WI38 (cell line): ENCODE measurements at regions not wholly inside any gene's neighbourhood (a gene's known extent, or its start where the extent isn't known, plus 50 kb on each side); places are given as distances from the start of the nearest gene placed in this dataset.
A peak's percentile ranks its signal among the peaks of the same experiment; 100 is the strongest.

Experiments used
- H3K4me3 ChIP-seq: 2 replicates; pipeline ENCODE4 v1.5.1; 2011; ENCODE audit warnings: low read depth, mild to moderate bottlenecking, control low read depth, low read length
- TF ChIP-seq, protein P1 (sequence below): IDR thresholded peaks from 2 replicates; pipeline ENCODE4 v1.5.1; 2012; ENCODE audit warnings: low read depth, mild to moderate bottlenecking, control low read depth, low read length

DNA sequence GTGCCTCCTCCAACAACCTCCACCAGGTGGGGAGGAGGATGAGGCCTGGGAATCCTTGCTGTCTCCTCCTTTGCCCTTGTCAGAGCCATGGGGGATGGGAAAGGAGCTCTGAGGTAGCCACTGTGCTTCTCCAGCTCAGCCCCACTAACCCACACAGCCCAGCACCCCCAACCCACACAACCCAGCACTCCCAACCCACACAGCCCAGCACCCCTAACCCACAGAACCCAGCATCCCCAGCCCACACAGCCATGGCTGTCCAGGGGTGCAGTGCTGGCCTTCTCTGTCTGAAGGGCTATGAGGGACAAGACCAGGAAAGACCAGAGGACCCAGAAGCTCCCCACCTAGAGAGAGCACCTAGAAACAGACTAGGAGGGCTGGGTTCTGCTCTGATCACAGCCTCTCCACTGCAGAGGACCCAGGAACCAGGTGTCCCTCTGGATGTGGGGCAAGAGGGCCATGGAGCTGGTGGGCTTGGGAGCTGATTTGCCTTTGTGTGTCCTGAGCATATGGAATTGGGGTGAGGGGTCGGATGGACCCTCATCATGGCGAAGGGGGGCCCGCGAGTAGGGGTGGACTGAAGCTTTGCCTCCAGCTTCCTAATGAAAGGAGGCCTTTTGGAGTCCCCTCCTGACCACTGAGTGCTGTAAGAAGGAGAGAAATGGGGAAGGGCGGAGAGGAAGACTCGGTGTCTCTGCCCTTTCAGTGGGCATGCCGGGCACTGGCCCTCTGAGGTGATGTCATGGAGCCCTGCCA, 117.6 kb upstream of the THY1 start:
- TF ChIP-seq, protein P1, sequence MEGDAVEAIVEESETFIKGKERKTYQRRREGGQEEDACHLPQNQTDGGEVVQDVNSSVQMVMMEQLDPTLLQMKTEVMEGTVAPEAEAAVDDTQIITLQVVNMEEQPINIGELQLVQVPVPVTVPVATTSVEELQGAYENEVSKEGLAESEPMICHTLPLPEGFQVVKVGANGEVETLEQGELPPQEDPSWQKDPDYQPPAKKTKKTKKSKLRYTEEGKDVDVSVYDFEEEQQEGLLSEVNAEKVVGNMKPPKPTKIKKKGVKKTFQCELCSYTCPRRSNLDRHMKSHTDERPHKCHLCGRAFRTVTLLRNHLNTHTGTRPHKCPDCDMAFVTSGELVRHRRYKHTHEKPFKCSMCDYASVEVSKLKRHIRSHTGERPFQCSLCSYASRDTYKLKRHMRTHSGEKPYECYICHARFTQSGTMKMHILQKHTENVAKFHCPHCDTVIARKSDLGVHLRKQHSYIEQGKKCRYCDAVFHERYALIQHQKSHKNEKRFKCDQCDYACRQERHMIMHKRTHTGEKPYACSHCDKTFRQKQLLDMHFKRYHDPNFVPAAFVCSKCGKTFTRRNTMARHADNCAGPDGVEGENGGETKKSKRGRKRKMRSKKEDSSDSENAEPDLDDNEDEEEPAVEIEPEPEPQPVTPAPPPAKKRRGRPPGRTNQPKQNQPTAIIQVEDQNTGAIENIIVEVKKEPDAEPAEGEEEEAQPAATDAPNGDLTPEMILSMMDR, result no peak
- H3K4me3 ChIP-seq, result no peak overlapping the region

GRCh38 chr11:119539583-119539982, 116.6 kb upstream of the THY1 start:
- TF ChIP-seq, protein P1, result no peak
- no peak overlapping the region for H3K4me3 ChIP-seq

- TF ChIP-seq, protein P1, result no peak
- H3K4me3 ChIP-seq, result no peak overlapping the region
These were observed 115.8 kb upstream of the THY1 start for GRCh38 chr11:119538753-119539152.

DNA sequence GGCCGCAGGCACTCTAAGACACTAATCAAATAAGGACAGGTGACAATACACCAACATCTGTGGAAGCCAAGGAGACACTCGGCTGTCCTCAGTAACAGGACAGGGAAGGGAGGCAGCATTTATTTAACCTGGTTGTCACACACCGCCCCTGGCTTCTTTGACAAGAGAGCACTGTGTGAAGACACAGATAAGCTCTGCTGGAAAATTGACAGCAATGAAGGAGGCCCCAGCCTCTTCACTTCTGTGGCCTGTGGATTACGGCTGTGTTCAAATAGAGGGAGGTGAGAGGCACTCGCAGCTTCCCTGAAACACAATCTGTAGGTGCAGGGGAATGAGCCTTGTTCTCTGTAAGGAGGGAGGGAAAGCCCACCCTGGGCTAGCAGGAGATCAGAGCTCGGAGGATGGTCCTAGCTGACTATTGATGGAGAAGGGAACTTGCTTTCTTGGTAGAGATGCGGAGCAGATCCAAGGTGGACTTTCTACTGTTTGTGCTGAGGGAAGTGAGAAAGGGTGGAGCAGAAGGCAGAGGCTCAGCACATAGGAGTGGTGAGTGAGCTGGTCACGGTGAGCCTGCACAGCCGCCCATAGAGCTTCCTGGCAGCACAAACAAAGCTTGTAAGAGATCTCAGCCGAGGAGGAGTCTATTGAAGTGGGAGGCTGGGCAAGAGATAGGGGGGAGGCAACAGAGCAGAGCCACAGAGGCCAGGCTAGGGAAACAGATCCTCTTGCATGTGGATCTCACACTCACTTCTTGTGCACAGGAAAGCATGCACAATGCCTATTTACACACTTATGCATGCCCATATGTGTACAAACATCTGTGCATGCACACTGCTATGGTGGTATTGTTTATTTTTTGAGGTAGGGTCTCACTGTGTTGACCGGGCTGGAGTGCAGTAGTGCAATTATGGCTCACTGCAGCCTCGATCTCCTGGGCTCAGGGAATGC, 114.6 kb upstream of the THY1 start:
- no peak overlapping the region for H3K4me3 ChIP-seq
- TF ChIP-seq, protein P1, result no peak

GRCh38 chr11:119536801-119537200, 113.8 kb upstream of the THY1 start:
- TF ChIP-seq, protein P1, result no peak
- H3K4me3 ChIP-seq, result no peak overlapping the region

- H3K4me3 ChIP-seq, result no peak overlapping the region
These were observed 111.2 kb upstream of the THY1 start for GRCh38 chr11:119533921-119534736.

More at GRCh38 chr11:119533921-119534736, 111.2 kb upstream of the THY1 start:
- TF ChIP-seq, protein P1, result peak; percentile 96
